KMS-11 (cell line): ENCODE measurements at regions not wholly inside any gene's neighbourhood (a gene's known extent, or its start where the extent isn't known, plus 50 kb on each side); places are given as distances from the start of the nearest gene placed in this dataset.

ENCODE experiments used
- H2AFZ ChIP-seq: fragments of 200-600 bp; sonication (generic); 2 replicates; pipeline ENCODE4 v1.6.1; 2016; ENCODE audit warnings: antibody characterized with exemption, mixed run types, low read depth
- H3K27ac ChIP-seq: fragments of 200-600 bp; sonication (generic); 2 replicates; pipeline ENCODE4 v1.6.1; 2016; ENCODE audit warnings: mild to moderate bottlenecking, mixed run types
- H3K27me3 ChIP-seq: fragments of 200-600 bp; sonication (generic); 2 replicates; pipeline ENCODE4 v1.6.1; 2017; ENCODE audit warnings: mild to moderate bottlenecking, low read depth, mixed run types, moderate library complexity; ENCODE audit not compliant: insufficient read depth
- H3K36me3 ChIP-seq: fragments of 200-600 bp; sonication (generic); 2 replicates; pipeline ENCODE4 v1.6.1; 2017; ENCODE audit warnings: mild to moderate bottlenecking, mixed run types; ENCODE audit not compliant: insufficient read depth
- H3K4me1 ChIP-seq: fragments of 200-600 bp; sonication (generic); 2 replicates; pipeline ENCODE4 v1.6.1; 2016; ENCODE audit warnings: mild to moderate bottlenecking, low read depth, mixed run types; ENCODE audit not compliant: poor library complexity, severe bottlenecking
- H3K4me2 ChIP-seq: fragments of 200-600 bp; sonication (generic); 2 replicates; pipeline ENCODE4 v1.7.0; 2016; ENCODE audit warnings: mild to moderate bottlenecking, mixed run types
- H3K4me3 ChIP-seq: fragments of 200-600 bp; sonication (generic); IDR thresholded peaks from 2 replicates; pipeline ENCODE4 v1.6.1; 2017; ENCODE audit warnings: low read depth, low read length, mixed read lengths; ENCODE audit not compliant: insufficient read depth
- H3K79me2 ChIP-seq: fragments of 200-600 bp; sonication (generic); 2 replicates; pipeline ENCODE4 v1.6.1; 2016; ENCODE audit warnings: low read depth, mixed run types; ENCODE audit not compliant: insufficient read depth
- H3K9ac ChIP-seq: fragments of 200-600 bp; sonication (generic); 2 replicates; pipeline ENCODE4 v1.6.1; 2016; ENCODE audit warnings: mild to moderate bottlenecking, mixed run types
- H4K20me1 ChIP-seq: fragments of 200-600 bp; sonication (generic); 2 replicates; pipeline ENCODE4 v1.6.1; 2016; ENCODE audit warnings: mild to moderate bottlenecking, mixed run types; ENCODE audit not compliant: insufficient read depth
- CTCF ChIP-seq: fragments of 200-600 bp; sonication (generic); conservative IDR thresholded peaks from 2 replicates; pipeline ENCODE4 v1.6.1; 2017; ENCODE audit warnings: low read depth, mild to moderate bottlenecking, antibody characterized with exemption, low read length, moderate library complexity, mixed read lengths

DNA sequence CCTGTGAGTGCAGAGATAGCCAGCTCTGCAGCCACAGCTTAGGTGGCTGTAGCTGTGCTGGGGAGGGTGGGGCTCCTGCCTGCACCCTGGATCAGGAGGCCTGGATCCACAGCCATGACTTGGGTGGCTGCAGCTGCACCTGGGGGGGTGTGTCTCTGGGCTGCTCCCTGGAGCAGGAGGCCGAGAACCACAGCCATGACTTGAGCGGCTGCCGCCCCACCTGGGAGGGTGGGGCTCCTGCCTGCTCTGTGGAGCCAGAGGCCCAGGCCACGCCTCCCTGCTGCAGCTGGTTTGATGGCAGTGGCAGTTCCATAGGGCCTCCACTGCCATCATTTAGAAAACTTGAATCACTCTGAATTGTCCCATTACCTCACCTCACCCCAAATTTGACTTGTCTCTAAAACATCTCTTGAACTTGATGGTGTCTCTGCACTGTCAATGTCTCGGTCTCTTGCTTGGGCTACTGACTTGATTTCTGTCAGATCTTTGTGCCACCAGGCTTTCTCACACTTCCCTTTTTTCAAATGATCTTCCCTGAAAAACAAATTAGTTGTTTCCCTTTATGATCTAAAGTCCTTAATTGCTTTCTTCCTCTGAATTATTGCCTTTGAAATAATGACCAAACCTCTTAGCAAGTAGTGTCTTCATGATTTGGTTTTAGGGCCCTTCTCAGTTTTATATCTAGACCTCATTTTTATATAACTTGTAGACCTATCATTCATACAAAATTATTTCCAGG lies 313.2 kb upstream of the MME start:
- TF ChIP-seq CTCF = no peak
- no peak overlapping the region for H2AFZ ChIP-seq
- no peak overlapping the region for H3K4me3 ChIP-seq
- no peaks in the 10 kb centered on the region for H3K27me3 ChIP-seq
- H3K4me1 ChIP-seq = peaks cover 10% of the 10 kb centered on the region
- no peaks in the 10 kb centered on the region for H4K20me1 ChIP-seq
- no peaks in the 10 kb centered on the region for H3K36me3 ChIP-seq
- H3K79me2 ChIP-seq = no peaks in the 10 kb centered on the region
- H3K4me2 ChIP-seq = no peak overlapping the region
- H3K27ac ChIP-seq = no peak overlapping the region
- no peak overlapping the region for H3K9ac ChIP-seq

GRCh38 chr3:154764856-154765640 lies 315.1 kb upstream of the MME start:
- no peaks in the 10 kb centered on the region for H3K36me3 ChIP-seq
- no peaks in the 10 kb centered on the region for H4K20me1 ChIP-seq
- H3K4me3 ChIP-seq = no peak overlapping the region
- no peaks in the 10 kb centered on the region for H3K27me3 ChIP-seq
- H2AFZ ChIP-seq = no peak overlapping the region
- no peak overlapping the region for H3K4me2 ChIP-seq
- H3K4me1 ChIP-seq = peaks cover 10% of the 10 kb centered on the region
- no peak for TF ChIP-seq CTCF
- no peak overlapping the region for H3K27ac ChIP-seq
- no peak overlapping the region for H3K9ac ChIP-seq
- H3K79me2 ChIP-seq = no peaks in the 10 kb centered on the region

GRCh38 chr3:154762486-154762885 lies 317.6 kb upstream of the MME start:
- Histone ChIP-seq H3K4me3 (no peak overlapping the region), H3K79me2 (no peaks in the 10 kb centered on the region), H3K27me3 (no peaks in the 10 kb centered on the region), H3K4me1 (peaks cover 10% of the 10 kb centered on the region), H2AFZ (no peak overlapping the region), H4K20me1 (no peaks in the 10 kb centered on the region), H3K27ac (no peak overlapping the region), H3K36me3 (no peaks in the 10 kb centered on the region), H3K4me2 (no peak overlapping the region), H3K9ac (no peak overlapping the region)
- TF ChIP-seq CTCF = no peak

DNA sequence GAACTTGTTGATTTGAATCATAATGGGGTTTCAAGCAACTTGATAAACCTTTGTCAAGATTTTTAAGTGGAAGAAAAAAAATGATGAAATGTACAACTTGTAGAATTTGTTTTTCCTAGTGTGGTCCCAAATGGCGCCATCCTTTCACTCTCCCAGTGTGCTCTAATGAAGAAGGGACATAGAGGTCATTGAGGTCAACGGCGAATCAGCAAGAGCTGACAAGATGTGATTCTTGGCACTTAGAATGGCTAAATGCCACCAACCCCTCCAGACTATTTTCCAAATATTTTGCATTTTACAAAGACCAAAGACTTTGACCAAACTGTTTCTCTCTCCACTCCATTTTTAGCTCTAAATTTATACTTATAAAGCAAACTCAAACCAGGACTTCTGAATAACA lies 320.2 kb upstream of the MME start:
- Histone ChIP-seq H2AFZ (no peak overlapping the region), H3K27me3 (no peaks in the 10 kb centered on the region), H3K4me2 (no peak overlapping the region), H3K79me2 (no peaks in the 10 kb centered on the region), H3K4me3 (no peak overlapping the region), H4K20me1 (no peaks in the 10 kb centered on the region), H3K9ac (no peak overlapping the region), H3K36me3 (no peaks in the 10 kb centered on the region), H3K4me1 (peaks cover 10% of the 10 kb centered on the region), H3K27ac (no peak overlapping the region)
- TF ChIP-seq CTCF = no peak
